ENCODE measurements at regions not wholly inside any gene's neighbourhood (a gene's known extent, or its start where the extent isn't known, plus 50 kb on each side); places are given as distances from the start of the nearest gene placed in this dataset.

DNA sequence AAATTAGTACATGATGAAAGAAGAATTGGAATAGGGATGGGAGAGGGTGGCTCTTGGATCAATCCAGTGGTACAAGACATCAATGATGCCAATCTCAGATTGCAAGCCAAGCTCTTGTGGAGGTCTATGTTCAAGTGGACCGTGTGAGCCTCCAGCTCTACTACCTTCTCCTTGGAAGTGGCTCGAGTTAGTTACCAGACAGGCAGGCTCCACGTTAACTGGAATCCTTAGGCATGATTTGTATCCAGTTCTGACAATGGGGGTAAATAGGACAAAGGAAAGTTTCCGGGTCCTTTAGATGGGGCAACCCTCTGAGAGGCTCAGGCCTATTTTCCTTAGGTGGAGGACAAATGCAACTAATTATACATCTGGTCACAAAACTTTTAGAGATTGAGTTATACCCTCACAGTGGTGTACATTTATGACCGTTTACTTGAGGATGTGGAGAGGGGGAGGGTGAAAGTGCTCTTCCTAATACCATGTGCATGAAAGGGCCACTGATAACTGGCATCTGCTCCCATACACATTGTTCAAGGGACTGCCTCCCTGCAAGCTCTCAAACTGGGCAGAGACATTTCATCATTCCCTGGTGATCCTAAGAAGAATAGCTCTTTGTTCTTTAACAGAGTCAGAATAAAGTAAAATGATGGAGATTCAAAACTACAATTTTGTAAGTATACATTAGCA lies 180.2 kb downstream of the SOCS6 start:
- DNase-seq (ENCODE audit: low spot score) (no peak), FAIRE-seq (no peak)

DNA sequence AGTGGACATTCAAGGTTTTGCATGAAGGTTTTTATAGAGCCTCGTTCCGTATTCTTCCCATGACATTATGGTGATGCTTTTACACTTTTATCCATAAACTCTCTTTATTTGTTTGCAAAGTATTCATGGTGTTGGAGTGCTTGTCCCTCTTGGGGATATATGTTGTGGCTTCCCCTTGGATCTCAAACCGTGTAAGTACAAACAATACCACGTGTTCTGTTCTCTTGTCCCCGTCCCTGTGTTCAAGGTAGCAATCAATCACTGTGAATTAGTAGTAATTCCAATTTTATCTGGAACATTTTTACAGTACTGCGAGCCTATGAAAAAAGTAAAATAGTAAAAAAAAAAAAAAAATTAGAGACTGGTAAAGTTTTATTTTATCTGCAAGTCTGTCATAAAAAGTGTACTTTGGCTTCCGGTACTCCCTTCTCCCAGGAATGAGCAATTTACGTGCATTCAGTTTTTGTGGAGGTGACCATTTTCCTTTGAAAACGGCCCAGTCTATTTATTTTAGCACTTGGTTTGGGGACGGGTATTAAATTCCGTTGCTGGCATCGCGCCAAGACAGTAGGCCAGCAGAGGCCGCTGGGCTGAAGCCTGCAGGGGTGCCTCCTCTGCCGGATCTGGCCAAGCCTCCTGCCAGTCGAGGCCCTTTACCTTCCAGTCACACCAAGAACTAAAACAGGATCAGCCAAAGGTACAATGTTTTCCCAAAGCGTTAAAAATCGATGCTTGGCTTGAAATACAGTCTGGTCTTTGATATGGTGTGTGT lies 175.7 kb downstream of the SOCS6 start:
- DNase-seq (ENCODE audit: low spot score) (peak; percentile 17), FAIRE-seq (no peak)

DNA sequence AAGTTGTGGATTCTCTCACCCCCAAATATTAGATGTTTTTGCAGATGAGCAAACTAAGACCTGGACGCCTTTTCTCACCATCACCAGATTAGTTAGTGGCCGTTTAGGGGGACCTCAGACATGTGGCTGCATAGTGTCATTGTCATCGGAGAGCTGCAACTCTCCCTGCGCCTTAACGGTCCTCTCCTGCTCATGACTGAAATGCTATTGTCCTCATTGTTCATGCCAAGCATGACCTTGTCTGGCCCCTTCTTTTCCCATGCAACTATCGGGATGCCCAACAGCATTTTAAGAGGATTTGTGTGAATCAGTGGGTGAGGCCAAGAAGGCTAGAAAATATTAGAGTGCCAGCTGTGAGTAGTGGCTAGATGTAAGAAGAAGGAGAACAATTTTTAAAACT lies 174.2 kb downstream of the SOCS6 start:
- DNase-seq (ENCODE audit: low spot score) (no peak), FAIRE-seq (no peak)

DNA sequence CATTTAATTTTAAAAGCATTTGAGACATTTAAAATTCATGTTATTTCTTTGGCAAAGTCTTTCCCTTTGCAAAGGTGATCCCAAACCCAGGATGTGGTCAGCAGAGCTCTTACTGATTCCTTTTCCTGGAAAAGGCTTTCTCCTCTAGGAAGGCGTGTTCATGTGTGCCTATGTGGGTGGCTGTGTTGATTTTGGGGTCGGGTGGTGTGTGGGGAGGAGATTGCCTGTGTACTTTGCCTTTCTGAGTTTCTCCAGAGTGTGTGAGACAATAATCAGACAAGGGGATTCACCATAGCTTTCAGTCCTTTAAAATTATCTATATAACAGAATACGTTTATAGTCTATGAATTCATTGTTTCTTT lies 173.2 kb downstream of the SOCS6 start:
- DNase-seq (ENCODE audit: low spot score) (no peak), FAIRE-seq (no peak)

DNA sequence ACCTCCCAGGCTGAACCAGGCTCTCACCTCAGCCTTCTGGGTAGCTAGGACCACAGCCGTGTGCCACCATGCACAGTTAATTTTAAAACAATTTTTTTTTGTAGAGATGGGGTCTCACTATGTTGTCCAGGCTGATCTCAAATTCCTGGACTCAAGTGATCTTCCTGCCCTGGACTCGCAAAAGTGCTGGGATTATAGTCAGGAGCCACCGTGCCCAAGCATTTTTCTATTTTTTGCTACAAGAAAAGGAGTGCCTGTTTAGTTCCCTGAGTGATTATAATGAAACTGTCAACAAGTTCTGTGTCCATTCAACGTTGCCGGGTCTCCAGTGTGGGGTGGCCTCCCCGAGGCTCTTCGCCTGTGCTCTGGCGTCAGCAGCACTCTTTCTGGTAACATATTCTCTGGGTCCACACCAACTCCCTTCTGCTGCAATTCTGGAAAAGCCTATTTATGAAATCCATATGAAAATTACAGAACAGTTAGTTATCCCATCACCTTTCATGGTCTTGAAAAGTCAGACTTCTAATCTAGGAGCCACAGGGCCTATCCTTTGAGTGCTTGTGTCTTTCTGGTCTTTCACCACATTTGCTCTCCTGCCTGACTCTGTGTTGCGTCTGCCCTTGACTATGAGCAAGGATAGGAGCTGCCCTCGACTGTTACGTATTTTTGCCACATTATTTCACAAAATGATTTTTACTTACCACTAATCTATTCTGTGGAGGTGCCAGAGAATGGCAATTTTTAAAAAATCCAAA lies 172.7 kb downstream of the SOCS6 start:
- DNase-seq (ENCODE audit: low spot score) (no peak), FAIRE-seq (no peak)

DNA sequence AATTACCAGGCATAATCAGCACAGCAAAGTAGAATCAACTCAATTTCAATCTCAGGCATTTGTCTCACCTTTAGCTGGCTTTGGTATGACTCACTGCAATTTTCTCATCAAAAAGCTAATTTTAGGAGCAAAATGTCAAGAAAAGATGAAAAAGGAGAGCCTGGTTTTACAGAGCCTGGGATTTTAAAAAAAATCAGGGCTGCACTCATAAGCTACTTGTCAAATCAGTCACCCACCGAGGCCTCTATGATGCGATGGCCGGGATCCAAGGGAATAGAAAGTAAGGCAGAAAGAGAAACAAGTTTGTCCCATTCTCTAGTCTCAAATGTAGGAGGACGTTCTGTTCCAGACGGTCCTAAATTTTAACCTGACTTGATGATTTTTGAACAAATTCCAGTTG lies 170.9 kb downstream of the SOCS6 start:
- FAIRE-seq (no peak), DNase-seq (ENCODE audit: low spot score) (no peak)

DNA sequence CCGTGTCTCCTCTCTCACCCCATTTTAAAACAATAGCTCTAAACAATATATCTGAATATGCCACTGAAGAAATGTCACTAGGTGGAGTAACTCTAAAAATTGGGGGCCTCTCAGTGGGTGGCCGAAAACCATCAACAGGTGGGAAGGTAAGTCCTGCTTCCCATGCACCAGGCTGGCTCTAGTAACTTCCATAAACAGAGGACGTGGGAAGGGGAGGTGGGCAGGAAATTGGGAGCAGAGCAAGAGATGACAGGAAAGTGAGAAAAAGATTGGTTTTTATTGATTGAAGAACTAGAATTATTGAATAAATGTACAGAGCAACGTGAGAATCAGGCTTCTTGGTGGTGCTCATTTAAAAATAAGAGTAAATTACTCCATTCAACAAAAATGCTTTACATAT lies 170.4 kb downstream of the SOCS6 start:
- FAIRE-seq = no peak
- no peak for DNase-seq (ENCODE audit: low spot score)

DNA sequence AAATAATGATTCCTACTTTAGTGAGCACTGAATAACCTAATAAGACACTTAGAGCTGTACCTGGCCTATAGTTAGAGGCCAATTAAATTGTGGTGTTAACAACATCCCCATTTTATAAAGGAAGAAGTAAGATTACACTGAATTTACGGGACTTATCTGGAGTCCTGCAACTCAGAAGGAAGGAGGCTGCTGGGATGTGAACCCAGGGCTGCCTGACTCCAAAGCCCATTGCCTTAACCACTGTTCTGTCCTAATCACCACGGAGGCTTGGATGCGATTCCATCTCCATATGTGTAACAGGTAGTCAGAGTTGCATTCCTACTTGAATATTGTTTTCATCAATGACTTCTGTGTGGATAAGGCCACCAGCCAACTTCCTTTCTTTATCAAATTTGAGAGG lies 168.9 kb downstream of the SOCS6 start:
- no peak for FAIRE-seq
- DNase-seq (ENCODE audit: low spot score) = no peak

DNA sequence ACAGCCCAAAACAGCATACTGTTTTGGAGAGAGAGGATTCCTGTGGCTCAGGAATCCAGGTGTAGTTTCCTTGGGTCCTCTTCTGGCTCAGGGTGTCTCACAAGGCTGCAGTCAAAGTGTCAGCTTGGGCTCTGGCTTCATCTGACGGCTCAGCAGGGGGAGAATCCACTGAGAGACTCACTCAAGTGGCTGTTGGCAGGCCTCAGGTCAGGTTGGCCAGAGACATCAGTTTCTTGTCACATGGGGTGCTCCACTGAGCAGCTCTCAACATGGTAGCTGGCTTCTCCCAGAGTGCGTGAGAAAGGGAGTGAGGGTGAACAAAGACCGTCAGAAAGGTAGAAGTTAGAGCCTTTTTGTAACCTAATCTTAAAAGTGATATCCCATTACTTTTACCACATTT lies 168.4 kb downstream of the SOCS6 start:
- no peak for FAIRE-seq
- no peak for DNase-seq (ENCODE audit: low spot score)

DNA sequence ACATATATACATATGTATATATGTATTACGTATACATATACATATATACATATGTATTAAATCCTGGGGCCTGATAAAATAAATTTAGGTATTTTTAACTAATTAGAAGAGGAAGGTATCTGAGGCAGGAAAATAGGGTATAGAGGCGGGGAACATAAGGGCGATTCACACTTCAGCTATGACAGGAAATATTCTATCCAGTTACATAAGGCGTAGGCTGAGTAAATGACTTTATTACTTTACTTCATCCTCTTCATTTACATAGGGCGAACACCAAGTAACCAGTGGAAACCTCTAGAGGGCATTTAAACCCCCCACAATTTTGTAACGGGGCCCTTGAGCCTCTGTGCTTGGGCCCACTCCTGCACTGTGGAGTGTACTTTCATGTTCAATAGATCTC lies 167.5 kb downstream of the SOCS6 start:
- FAIRE-seq (no peak), DNase-seq (ENCODE audit: low spot score) (no peak)

DNA sequence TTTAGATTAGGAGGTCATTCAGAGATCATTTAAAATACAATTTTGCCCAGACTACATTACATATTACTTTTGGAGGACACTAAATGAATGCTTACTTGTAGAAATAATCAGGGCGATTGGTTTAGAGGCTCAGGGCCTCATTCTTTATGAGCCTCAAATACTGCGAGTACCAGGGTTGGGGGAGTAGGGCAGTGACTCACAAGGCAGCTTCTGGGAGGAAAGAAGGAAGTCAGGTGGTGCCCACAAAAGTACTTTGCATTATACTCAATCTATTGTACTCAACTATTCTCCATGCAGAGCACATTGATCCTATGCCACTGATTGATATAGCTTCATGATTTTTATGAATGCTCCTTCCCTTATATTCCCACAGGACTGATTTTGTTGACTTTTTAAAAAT lies 166.9 kb downstream of the SOCS6 start:
- FAIRE-seq (no peak), DNase-seq (ENCODE audit: low spot score) (no peak)

DNA sequence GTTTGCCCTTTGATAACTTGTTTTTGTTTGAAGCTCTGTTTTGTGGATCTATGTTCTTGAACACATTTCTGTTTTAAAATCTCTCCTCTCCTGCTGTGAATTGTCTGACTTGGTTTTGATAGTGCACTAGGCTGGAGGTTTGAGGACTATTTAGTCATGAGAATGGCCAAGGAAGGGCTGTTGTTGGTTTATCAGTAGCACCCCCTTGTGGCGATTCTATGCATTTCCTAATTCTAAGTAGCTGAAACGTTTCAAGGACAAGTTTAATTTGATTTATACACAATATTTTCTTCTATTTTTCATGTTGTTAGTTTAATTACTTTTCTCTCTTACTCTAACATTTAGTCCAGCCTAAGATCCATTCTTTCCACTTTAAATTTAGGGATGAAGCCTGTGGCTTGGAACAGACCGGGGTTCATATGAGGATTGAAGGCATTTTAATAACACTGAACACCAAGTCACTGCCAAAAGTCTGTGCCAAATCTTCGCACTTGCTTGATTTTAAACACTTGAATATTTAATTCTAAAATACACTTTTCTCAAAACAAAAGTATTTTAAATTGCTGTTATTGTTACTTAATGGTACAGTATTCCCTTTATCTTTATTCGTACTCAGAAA lies 166.0 kb downstream of the SOCS6 start:
- DNase-seq (ENCODE audit: low spot score) (peak; percentile 37), FAIRE-seq (peak; percentile 59)

DNA sequence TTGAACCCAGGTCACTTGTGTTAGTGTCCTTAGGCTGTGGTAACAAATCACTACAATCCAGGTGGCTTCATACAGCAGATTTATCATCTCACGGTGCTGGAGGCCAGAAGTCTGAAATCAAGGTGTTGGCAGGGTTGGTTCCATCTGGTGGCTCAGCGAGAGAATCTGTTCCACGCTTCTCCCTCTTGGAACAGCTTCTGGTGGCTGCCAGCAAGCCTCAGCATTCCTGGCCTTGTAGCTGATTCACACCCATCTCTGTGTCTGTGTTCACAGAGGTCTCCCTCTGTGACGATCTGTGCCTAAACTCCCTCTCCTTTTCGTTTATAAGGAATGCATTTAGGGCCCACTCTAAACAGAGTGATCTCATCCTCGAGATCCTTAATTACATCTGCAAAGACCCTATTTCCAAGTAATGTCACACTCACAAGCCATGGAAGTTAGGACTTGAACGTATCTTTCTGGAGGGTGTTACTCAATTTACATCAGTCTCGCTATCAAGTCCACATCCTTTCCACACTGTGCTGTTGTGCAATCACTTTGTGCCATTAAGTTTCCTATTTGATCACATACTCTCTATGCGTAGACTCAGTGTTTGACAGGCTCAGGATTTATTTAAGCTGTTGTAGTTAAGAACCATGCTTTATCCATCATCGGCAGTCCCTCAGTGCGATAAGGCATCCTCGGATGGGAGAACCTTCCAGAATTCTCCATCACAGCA lies 164.4 kb downstream of the SOCS6 start:
- FAIRE-seq = no peak
- no peak for DNase-seq (ENCODE audit: low spot score)

DNA sequence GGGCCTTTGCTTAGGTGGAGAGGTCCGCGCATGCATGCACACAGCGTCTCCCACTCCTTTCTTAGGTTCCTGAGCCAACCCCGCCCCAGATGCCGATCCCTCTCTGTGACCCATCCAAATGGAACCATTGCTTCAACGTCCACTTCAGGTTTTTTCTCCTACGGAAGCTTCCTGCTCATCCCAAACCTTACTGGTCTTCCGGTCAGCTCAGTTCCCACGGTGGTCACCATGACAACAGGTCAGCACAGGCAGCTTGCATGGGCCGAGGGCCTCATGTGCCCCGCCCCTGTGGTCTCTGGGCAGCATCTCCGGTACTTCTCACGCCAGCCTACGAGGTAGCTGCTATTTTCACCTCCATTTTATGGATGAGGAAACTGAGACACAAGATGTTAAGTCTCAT lies 163.7 kb downstream of the SOCS6 start:
- no peak for FAIRE-seq
- no peak for DNase-seq (ENCODE audit: low spot score)

DNA sequence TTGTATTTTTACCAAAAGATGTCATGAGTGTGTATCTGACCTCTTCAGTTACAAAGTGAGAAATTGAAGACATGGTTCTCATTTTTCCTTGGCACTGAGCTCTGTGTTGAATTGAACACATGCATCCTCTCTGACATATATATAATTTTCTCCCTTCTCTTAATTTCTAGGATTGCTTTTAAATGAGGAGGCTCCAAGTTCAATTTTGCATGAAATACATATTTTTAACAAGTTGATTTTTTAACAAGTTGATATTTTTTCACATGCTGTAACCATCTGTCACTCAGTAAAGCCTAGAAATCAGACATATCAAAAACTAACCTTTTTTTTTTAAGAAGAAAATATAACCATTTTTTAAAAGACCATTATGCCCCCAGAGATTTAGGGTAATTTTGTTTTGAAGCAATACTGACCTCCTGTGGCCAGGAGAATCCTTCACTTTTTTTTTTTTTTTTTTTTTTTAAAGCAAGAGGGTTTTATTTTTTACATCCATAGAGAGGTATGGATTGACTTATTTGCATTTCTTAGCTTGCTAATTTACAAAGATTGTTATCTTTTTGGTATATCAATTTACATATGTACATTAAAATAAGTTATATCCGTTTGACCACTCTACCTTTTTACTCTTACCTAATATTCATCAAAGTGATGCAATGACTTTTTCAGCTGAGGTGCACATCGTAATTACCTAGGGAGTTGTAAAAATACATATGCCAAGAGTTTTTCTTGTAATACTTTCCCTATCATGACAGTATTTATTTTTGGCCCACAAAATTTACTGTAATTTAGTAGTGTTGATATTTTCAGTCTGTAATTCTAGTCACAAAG lies 161.8 kb downstream of the SOCS6 start:
- DNase-seq (ENCODE audit: low spot score) (no peak), FAIRE-seq (peak; percentile 62)

DNA sequence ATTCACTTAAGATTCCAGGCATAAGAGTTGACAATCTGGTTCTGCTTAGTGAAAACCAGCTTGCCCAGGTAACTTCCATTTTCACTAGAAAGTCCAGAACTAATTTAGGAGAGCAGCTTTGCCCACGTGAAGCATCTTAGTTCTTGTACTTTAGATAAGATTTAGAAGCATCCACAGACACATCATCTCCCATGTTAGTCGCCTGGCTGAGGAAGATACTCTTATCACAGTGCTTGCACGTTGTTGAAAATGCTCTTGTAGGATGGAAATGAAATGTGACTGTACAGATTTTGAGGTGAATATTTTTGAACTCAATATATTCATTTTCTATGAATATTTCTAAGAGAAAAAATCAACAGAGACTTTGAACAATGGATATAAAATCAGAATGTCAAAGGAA lies 159.7 kb downstream of the SOCS6 start:
- FAIRE-seq = no peak
- DNase-seq (ENCODE audit: low spot score) = no peak

DNA sequence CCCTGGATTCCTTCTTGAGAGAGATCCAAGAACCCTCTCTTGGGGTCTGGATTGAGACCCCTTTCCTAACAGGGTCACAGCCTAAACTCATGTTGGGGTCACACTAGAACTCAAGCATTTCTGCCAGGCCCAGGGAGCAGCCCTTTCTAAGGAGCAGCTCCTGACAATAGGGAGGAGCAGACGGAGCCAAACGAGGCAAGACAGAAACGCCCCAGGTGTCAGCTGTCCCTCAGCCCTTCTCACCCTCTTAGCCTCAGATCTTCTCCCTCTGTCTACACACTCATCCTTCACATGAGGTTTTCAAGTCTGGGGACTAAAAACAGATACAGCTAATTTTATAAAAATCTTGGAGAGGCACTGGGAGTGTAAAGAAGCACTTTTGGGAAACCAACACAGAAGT lies 157.2 kb downstream of the SOCS6 start:
- DNase-seq (ENCODE audit: low spot score) = no peak
- FAIRE-seq = no peak

DNA sequence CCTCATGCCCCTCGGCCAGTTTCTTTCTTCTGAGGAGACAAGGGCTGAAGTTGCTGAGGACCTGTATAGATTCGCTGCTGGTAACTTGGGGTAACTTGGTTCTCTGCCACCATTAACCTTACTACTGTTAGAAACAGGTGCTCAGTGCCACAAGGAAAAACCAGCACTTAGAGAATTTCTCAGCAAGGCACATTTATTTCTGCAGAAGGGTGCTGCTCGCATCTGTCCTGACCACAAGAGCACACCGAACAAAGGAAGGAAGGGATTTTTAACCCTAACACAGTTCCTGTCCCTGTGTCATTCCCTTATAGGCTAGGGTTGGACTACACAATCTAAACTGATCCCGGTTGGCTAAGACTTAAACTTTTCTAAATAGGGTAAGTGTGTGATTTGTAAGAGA lies 154.1 kb downstream of the SOCS6 start:
- no peak for DNase-seq (ENCODE audit: low spot score)
- no peak for FAIRE-seq

DNA sequence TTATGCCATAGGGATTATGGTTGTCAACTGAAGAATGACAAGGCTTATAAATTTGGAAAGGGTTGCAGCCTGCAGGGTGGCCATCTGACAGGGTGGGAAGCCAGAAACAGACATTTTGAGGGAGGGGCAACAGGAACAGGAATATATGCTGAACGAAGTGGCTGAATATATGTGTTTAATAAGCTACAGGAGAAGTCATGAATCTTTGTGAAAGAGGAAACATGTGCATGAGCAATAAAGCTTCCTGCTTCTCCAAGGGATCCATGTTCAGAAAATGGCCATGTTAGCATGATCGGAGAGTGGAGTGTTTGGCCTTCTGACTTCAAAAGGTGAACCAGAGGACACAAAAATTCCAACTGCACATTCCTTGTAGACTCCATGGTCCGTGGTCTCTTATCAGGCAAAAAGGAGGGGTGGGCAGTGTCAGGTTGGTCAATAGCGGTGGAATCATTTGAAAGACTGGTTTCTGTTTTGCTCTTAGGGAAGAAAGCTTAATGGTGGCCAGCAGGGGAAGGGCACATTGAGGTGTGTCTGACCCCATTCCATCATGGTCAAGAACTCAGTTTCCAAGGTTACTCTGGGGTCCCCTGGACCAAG lies 144.1 kb downstream of the SOCS6 start:
- no peak for DNase-seq (ENCODE audit: low spot score)
- no peak for FAIRE-seq

DNA sequence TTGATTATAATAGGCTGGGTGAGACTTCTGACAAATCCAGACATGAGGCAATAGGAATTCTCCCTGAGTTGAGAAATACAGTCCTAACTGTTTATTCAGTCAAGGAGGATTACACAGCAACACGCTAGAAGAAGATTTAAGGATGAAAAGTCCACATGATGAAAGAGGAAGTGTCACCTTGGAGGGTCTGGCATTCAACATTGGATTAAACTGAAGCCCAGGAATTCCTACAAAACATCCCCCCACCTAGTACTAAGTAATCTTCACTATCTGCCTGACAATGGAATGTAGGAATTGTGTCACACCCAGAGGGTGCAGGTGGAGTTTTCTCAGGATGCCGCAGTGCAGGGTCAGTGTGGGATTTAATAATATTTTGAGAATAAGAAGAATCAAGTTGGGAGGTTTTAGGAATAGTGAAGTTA lies 142.4 kb downstream of the SOCS6 start:
- DNase-seq (ENCODE audit: low spot score) = peak; percentile 20
- no peak for FAIRE-seq
